Stimulated activated CD4-positive, alpha-beta T cell treated with anti-CD3 and anti-CD28 coated beads, TNF-alpha, amount 100 ng/mL, for 4 hours (primary cell): ENCODE measurements at regions not wholly inside any gene's neighbourhood (a gene's known extent, or its start where the extent isn't known, plus 50 kb on each side); places are given as distances from the start of the nearest gene placed in this dataset.
"Not testable (repeated sequence)": the region's sequence is repeated elsewhere in the genome, so short reads cannot be mapped to it uniquely, and the experiment has no call there.

Experiments
- DNase-seq, 3 experiments: peaks; one replicate each; pipeline ENCODE4 v3.0.0-alpha.2; 2020; ENCODE audit warnings: low read depth in 3 of 3

- DNase-seq: no peak
Observed at GRCh38 chr4:10898072-10898471, 213.5 kb upstream of the CLNK start.

- no peak for DNase-seq
Observed at GRCh38 chr4:10897076-10897475, 212.5 kb upstream of the CLNK start.

- DNase-seq: no peak
Observed at GRCh38 chr4:10893395-10893794, 208.8 kb upstream of the CLNK start.

GRCh38 chr4:10891866-10892265 lies 207.3 kb upstream of the CLNK start:
- DNase-seq: no peak

GRCh38 chr4:10889819-10890218 lies 205.3 kb upstream of the CLNK start:
- DNase-seq: no peak

GRCh38 chr4:10879411-10880110 lies 195.0 kb upstream of the CLNK start:
- no peak for DNase-seq

GRCh38 chr4:10878861-10879260 lies 194.3 kb upstream of the CLNK start:
- no peak for DNase-seq

GRCh38 chr4:10877076-10877475 lies 192.5 kb upstream of the CLNK start:
- DNase-seq: no peak

GRCh38 chr4:10875144-10875799 lies 190.7 kb upstream of the CLNK start:
- DNase-seq: no peak

GRCh38 chr4:10873809-10874208 lies 189.2 kb upstream of the CLNK start:
- DNase-seq: no peak

GRCh38 chr4:10872833-10873517 lies 188.4 kb upstream of the CLNK start:
- no peak for DNase-seq

GRCh38 chr4:10866666-10867065 lies 182.1 kb upstream of the CLNK start:
- no peak for DNase-seq

- no peak for DNase-seq
Observed at GRCh38 chr4:10861036-10861435, 176.5 kb upstream of the CLNK start.

GRCh38 chr4:10856271-10856782 lies 171.8 kb upstream of the CLNK start:
- no peak for DNase-seq

- no peak for DNase-seq
Observed at GRCh38 chr4:10853196-10853595, 168.6 kb upstream of the CLNK start.

GRCh38 chr4:10841697-10842096 lies 157.1 kb upstream of the CLNK start:
- no peak for DNase-seq

- no peak for DNase-seq
Observed at GRCh38 chr4:10837151-10837550, 152.6 kb upstream of the CLNK start.

GRCh38 chr4:10832806-10833628 lies 148.4 kb upstream of the CLNK start:
- DNase-seq: no peak

GRCh38 chr4:10831727-10832408 lies 147.3 kb upstream of the CLNK start:
- DNase-seq: no peak

- not testable (repeated sequence) for DNase-seq
Observed at GRCh38 chr4:10828918-10829538, 144.5 kb upstream of the CLNK start.

- no peak for DNase-seq
Observed at GRCh38 chr4:10821826-10822225, 137.3 kb upstream of the CLNK start.
